A549 (cell line): ENCODE measurements at regions not wholly inside any gene's neighbourhood (a gene's known extent, or its start where the extent isn't known, plus 50 kb on each side); places are given as distances from the start of the nearest gene placed in this dataset.

Source experiments
- ATAC-seq, 2 experiments: fragments of 200-7000 bp in 1 of 2; fragments of >200 bp in 1 of 2; cut with Nextera tagmentation in 1 of 2; cut with Tn5 transposase in 1 of 2; 3 replicates each; pipeline versions ENCODE4 v1.8.0 to v1.9.1; 2018 to 2020; ENCODE audit warnings: mild to moderate bottlenecking in 1 of 2, moderate library complexity in 1 of 2
- CTCF ChIA-PET: fragments of 300-600 bp; sonication (Branson Sonifier 250); formaldehyde crosslinking; extraction: SDS; loops from one replicate; lab custom pipeline; 2021; ENCODE audit warnings: antibody characterized with exemption, inconsistent platforms; lab: Yijun Ruan, JAX
- POLR2A ChIA-PET: fragments of 350-600 bp; formaldehyde crosslinking; extraction: SDS; loops from one replicate; lab custom pipeline; 2021; ENCODE audit warnings: antibody characterized with exemption, inconsistent platforms; lab: Yijun Ruan, JAX
- DNase-seq, 2 experiments: peaks; one replicate each; pipeline versions ENCODE4 v3.0.0 to v3.0.0-alpha.2; 2011 to 2016; ENCODE audit warnings: low read depth in 1 of 2, low spot score in 1 of 2
- FAIRE-seq: peaks from 2 replicates; lab custom pipeline; 2011; peaks lifted over from hg19 to GRCh38; lab: Jason Lieb, UNC
- H3K27ac ChIP-seq, 2 experiments: fragments of >200 bp; sonication (Bioruptor Twin); formaldehyde crosslinking; 3 replicates each; pipeline ENCODE4 v1.5.1; 2016 to 2017
- H3K4me1 ChIP-seq: fragments of >200 bp; sonication (Bioruptor Twin); formaldehyde crosslinking; 3 replicates; pipeline ENCODE4 v1.6.1; 2016
- H3K4me2 ChIP-seq: fragments of >200 bp; sonication (Bioruptor Twin); formaldehyde crosslinking; 3 replicates; pipeline ENCODE4 v1.6.1; 2016
- H3K4me3 ChIP-seq: fragments of >200 bp; sonication (Bioruptor Twin); formaldehyde crosslinking; 3 replicates; pipeline ENCODE4 v1.5.1; 2016
- H3K9me3 ChIP-seq: fragments of >200 bp; sonication (Bioruptor Twin); formaldehyde crosslinking; 3 replicates; pipeline ENCODE4 v1.6.1; 2016
- ATOH8 ChIP-seq: fragments of 250-450 bp; sonication (Bioruptor Pico); IDR thresholded peaks from 2 replicates; pipeline ENCODE4 v1.5.0; 2020; ENCODE audit warnings: low read depth, mild to moderate bottlenecking, moderate library complexity
- CBX8 ChIP-seq: fragments of 200-600 bp; sonication (generic); IDR thresholded peaks from 2 replicates; pipeline ENCODE4 v1.6.1; 2016
- CTCF ChIP-seq: fragments of >200 bp; sonication (Bioruptor Twin); formaldehyde crosslinking; IDR thresholded peaks from 3 replicates; pipeline ENCODE4 v1.5.1; 2016
- ELK1 ChIP-seq: fragments of 150-350 bp; IDR thresholded peaks from 2 replicates; pipeline ENCODE4 v1.6.1; 2014; ENCODE audit warnings: low read depth, mild to moderate bottlenecking, low read length
- EP300 ChIP-seq, 2 experiments: fragments of >200 bp; sonication (Bioruptor Twin); formaldehyde crosslinking; IDR thresholded peaks; 2 replicates in 1 of 2; 3 replicates in 1 of 2; pipeline ENCODE4 v1.6.1; 2016 to 2017
- FOSB ChIP-seq: fragments of 250-450 bp; sonication (Bioruptor Pico); IDR thresholded peaks from 2 replicates; pipeline ENCODE4 v1.5.0; 2020; ENCODE audit warnings: mild to moderate bottlenecking, moderate library complexity
- GATA3 ChIP-seq: IDR thresholded peaks from 2 replicates; pipeline ENCODE4 v1.6.1; 2012; ENCODE audit warnings: borderline replicate concordance
- HOXA7 ChIP-seq: fragments of 250-450 bp; sonication (Bioruptor Pico); IDR thresholded peaks from 2 replicates; pipeline ENCODE4 v1.5.0; 2020; ENCODE audit warnings: mild to moderate bottlenecking, moderate library complexity
- JUNB ChIP-seq: fragments of >200 bp; sonication (Bioruptor Twin); formaldehyde crosslinking; IDR thresholded peaks from 2 replicates; pipeline ENCODE4 v1.6.1; 2016
- KDM1A ChIP-seq: fragments of 200-600 bp; sonication (generic); IDR thresholded peaks from 2 replicates; pipeline ENCODE4 v1.6.1; 2016; ENCODE audit warnings: low read depth, mild to moderate bottlenecking
- MAZ ChIP-seq: fragments of 150-350 bp; IDR thresholded peaks from 2 replicates; pipeline ENCODE4 v1.6.1; 2014; ENCODE audit warnings: antibody characterized with exemption, low read depth, low read length, borderline replicate concordance
- MYC ChIP-seq: IDR thresholded peaks from 2 replicates; pipeline ENCODE4 v1.6.1; 2012; ENCODE audit warnings: mild to moderate bottlenecking, inconsistent platforms, low read length, improper control_type of control experiment, borderline replicate concordance
- NPAS2 ChIP-seq: fragments of 250-450 bp; sonication (Bioruptor Pico); IDR thresholded peaks from 2 replicates; pipeline ENCODE4 v1.8.0; 2022; ENCODE audit warnings: mild to moderate bottlenecking, moderate library complexity, borderline replicate concordance
- RFX5 ChIP-seq: fragments of 450-650 bp; IDR thresholded peaks from 2 replicates; pipeline ENCODE4 v1.7.1; 2014; ENCODE audit warnings: antibody characterized with exemption, mild to moderate bottlenecking, moderate library complexity
- ZC3H11A ChIP-seq: fragments of 450-650 bp; IDR thresholded peaks from 2 replicates; pipeline ENCODE4 v1.6.1; 2014; ENCODE audit warnings: antibody characterized with exemption, mild to moderate bottlenecking
- WGBS: methylation state at CpG from one replicate; pipeline ENCODE4 v1.1.6; 2017; ENCODE audit errors: missing lambda C conversion rate; 5-methylcytosine and 5-hydroxymethylcytosine counted together
- TF ChIP-seq, protein P1 (sequence below): fragments of >200 bp; sonication (Bioruptor Twin); formaldehyde crosslinking; IDR thresholded peaks from 2 replicates; pipeline ENCODE4 v1.6.1; 2016
- TF ChIP-seq, protein P2 (sequence below): fragments of 250-450 bp; sonication (Bioruptor Pico); IDR thresholded peaks from 2 replicates; pipeline ENCODE4 v1.5.0; 2021; ENCODE audit warnings: mild to moderate bottlenecking, moderate library complexity, borderline replicate concordance
- TF ChIP-seq, protein P3 (sequence below): fragments of >200 bp; sonication (Bioruptor Twin); formaldehyde crosslinking; IDR thresholded peaks from 3 replicates; pipeline ENCODE4 v1.6.1; 2016

GRCh38 chr13:27347211-27347772, 76.7 kb downstream of the RASL11A start:
- WGBS = 35% methylated on average over 13 of the region's 13 CpGs
- no peak for TF ChIP-seq EP300 (IDR thresholded peaks at IDR 0.05)
- TF ChIP-seq, all 56 proteins: peak for 0
- Histone ChIP-seq H3K9me3 (no peaks in the 10 kb centered on the region), H3K4me3 (no peak overlapping the region), H3K4me1 (no peaks in the 10 kb centered on the region), H3K4me2 (no peak overlapping the region), H3K27ac (no peak overlapping the region)
- DNase-seq (no peak), FAIRE-seq (no peak), ATAC-seq (no peak)
- POLR2A ChIA-PET = no interaction called here
- CTCF ChIA-PET = interaction anchor here (0.5 to 8.0 kb wide), 5 partner anchors 14 to 607 kb away, joined by 3 to 95 read pairs (median 3); no protein-coding TSS in a partner anchor

DNA sequence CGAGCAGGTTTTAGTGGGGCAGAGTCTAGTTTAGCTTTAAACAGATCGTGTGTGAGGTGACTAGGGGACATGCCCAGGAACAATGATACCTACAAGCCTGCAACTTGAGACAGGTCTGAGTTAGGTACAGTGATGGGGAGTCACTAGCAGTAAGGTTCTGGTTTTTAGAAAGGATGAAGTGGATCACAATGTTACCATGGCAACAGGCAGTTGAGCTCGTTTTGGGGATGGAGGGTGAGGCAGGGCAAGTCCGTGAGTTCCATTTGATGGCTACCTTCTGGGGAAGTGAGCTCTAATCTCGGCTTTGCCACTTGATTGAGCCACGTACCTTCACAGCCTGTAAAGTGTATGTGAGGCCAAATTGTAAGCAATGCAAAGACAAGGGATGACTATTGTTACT, 76.0 kb upstream of the GTF3A start:
- no peak overlapping the region for H3K4me2 ChIP-seq
- FAIRE-seq (no peak), DNase-seq (no peak), ATAC-seq (no peak)
- H3K9me3 ChIP-seq = no peaks in the 10 kb centered on the region
- WGBS = 28% methylated on average over 6 of the region's 6 CpGs
- no peak for TF ChIP-seq ATOH8 (CRISPR knock-in tag)
- no peak overlapping the region for H3K27ac ChIP-seq
- CTCF ChIA-PET = interaction anchor here (0.9 to 8.0 kb wide), 7 partner anchors 10 to 606 kb away, joined by 3 to 95 read pairs (median 4); no protein-coding TSS in a partner anchor
- H3K4me1 ChIP-seq = no peaks in the 10 kb centered on the region
- POLR2A ChIA-PET = no interaction called here
- no peak overlapping the region for H3K4me3 ChIP-seq

- Histone ChIP-seq H3K4me3 (no peak overlapping the region), H3K4me1 (no peaks in the 10 kb centered on the region), H3K27ac (no peak overlapping the region), H3K4me2 (no peak overlapping the region), H3K9me3 (no peaks in the 10 kb centered on the region)
- WGBS = 74% methylated on average over 3 of the region's 3 CpGs
- DNase-seq (no peak), FAIRE-seq (no peak), ATAC-seq (no peak)
- CTCF ChIA-PET = interaction anchor here (0.5 to 8.0 kb wide), 6 partner anchors 10 to 774 kb away, joined by 3 to 95 read pairs (median 7); partner anchors contain the start of gene RASL11A
- POLR2A ChIA-PET = no interaction called here
- TF ChIP-seq HOXA7 (CRISPR knock-in tag) (no peak), ZC3H11A (no peak), GATA3 (no peak), FOSB (CRISPR knock-in tag) (no peak), ELK1 (no peak), MYC (no peak), CTCF (no peak), CBX8 (no peak), KDM1A (no peak), MAZ (no peak), JUNB (no peak), NPAS2 (no peak), RFX5 (no peak)
- TF ChIP-seq, protein P1, sequence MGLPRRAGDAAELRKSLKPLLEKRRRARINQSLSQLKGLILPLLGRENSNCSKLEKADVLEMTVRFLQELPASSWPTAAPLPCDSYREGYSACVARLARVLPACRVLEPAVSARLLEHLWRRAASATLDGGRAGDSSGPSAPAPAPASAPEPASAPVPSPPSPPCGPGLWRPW = no peak
- TF ChIP-seq, protein P2, sequence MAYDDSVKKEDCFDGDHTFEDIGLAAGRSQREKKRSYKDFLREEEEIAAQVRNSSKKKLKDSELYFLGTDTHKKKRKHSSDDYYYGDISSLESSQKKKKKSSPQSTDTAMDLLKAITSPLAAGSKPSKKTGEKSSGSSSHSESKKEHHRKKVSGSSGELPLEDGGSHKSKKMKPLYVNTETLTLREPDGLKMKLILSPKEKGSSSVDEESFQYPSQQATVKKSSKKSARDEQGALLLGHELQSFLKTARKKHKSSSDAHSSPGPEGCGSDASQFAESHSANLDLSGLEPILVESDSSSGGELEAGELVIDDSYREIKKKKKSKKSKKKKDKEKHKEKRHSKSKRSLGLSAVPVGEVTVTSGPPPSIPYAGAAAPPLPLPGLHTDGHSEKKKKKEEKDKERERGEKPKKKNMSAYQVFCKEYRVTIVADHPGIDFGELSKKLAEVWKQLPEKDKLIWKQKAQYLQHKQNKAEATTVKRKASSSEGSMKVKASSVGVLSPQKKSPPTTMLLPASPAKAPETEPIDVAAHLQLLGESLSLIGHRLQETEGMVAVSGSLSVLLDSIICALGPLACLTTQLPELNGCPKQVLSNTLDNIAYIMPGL (CRISPR knock-in tag) = no peak
- TF ChIP-seq, protein P3, sequence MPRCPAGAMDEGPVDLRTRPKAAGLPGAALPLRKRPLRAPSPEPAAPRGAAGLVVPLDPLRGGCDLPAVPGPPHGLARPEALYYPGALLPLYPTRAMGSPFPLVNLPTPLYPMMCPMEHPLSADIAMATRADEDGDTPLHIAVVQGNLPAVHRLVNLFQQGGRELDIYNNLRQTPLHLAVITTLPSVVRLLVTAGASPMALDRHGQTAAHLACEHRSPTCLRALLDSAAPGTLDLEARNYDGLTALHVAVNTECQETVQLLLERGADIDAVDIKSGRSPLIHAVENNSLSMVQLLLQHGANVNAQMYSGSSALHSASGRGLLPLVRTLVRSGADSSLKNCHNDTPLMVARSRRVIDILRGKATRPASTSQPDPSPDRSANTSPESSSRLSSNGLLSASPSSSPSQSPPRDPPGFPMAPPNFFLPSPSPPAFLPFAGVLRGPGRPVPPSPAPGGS = no peak
Measured at GRCh38 chr13:27349458-27349857, 75.0 kb upstream of the GTF3A start.
